ENCODE measurements at regions not wholly inside any gene's neighbourhood (a gene's known extent, or its start where the extent isn't known, plus 50 kb on each side); places are given as distances from the start of the nearest gene placed in this dataset.

- Histone ChIP-seq H2AFZ (ENCODE audit: low read length) (no peak overlapping the region), H3K4me1 (ENCODE audit: insufficient read depth, low read length) (no peaks in the 10 kb centered on the region), H3K27ac (ENCODE audit: extremely low read length, insufficient read depth, low read length) (no peak overlapping the region), H3K9me3 (ENCODE audit: low read length) (no peaks in the 10 kb centered on the region), H4K20me1 (ENCODE audit: insufficient read depth, low read length) (no peaks in the 10 kb centered on the region), H3K27me3 (ENCODE audit: control insufficient read depth in 1 of 2, insufficient read depth in 2 of 2, low read length in 2 of 2) (no peaks in the 10 kb centered on the region), H3K79me2 (ENCODE audit: insufficient read depth, low read length) (no peaks in the 10 kb centered on the region), H3K9ac (ENCODE audit: insufficient read depth, low read depth, low read length) (no peak overlapping the region), H3K4me3 (replicated peaks in 1 of 3; ENCODE audit: insufficient read depth in 1 of 3, low read depth in 2 of 3, low read length in 3 of 3) (no peak overlapping the region), H3K36me3 (replicated peaks in 1 of 2; ENCODE audit: control insufficient read depth in 1 of 2, insufficient read depth in 2 of 2, low read length in 2 of 2) (no peaks in the 10 kb centered on the region), H3K4me2 (ENCODE audit: low read depth, low read length) (no peak overlapping the region)
- no TSS peak for BruUV-seq (replicated peaks)
- TF ChIP-seq TBL1XR1 (IDR thresholded peaks at IDR 0.05; ENCODE audit: borderline replicate concordance, low read length, partially characterized antibody) (no peak), ZFP90 (CRISPR knock-in tag; IDR thresholded peaks at IDR 0.05; ENCODE audit: borderline replicate concordance) (no peak), GMEB1 (CRISPR knock-in tag; IDR thresholded peaks at IDR 0.05; ENCODE audit: borderline replicate concordance) (no peak), GATAD2A (CRISPR knock-in tag; IDR thresholded peaks at IDR 0.05) (no peak), ZNF615 (CRISPR knock-in tag; IDR thresholded peaks at IDR 0.05; ENCODE audit: borderline replicate concordance) (no peak), KDM5A (IDR thresholded peaks at IDR 0.05; ENCODE audit: borderline replicate concordance, low read length) (no peak), NCOA2 (CRISPR knock-in tag; IDR thresholded peaks at IDR 0.05) (no peak), KIAA2018 (CRISPR knock-in tag; IDR thresholded peaks at IDR 0.05; ENCODE audit: borderline replicate concordance) (no peak), ATF3 (CRISPR knock-in tag; IDR thresholded peaks at IDR 0.05) (no peak), ZNF563 (CRISPR knock-in tag; IDR thresholded peaks at IDR 0.05) (no peak), AKAP8 (CRISPR knock-in tag; IDR thresholded peaks at IDR 0.05) (no peak), ZNF749 (CRISPR knock-in tag; IDR thresholded peaks at IDR 0.05; ENCODE audit: borderline replicate concordance) (no peak), ZNF276 (CRISPR knock-in tag; IDR thresholded peaks at IDR 0.05; ENCODE audit: low read depth) (no peak), IRF2 (CRISPR knock-in tag; IDR thresholded peaks at IDR 0.05) (no peak)
- ChIA-PET CTCF (ENCODE audit: low intra/inter-chr PET ratio, low total read pairs) (no interaction called here), POLR2A (no interaction called here)
- in situ Hi-C loops (cut with HindIII; ENCODE audit: extremely low pct_ligation_motif_present, low pct_unique_long_range_greater_than_20kb) (no loop called here), intact Hi-C loops (cut with micrococcal nuclease; ENCODE audit: unreplicated experiment) (no loop called here)
- 0% methylated on average over 1 of the region's 1 CpG for WGBS (ENCODE audit: low lambda C conversion rate)
- FAIRE-seq (no peak), ATAC-seq (no peak), DNase-seq (ENCODE audit: low spot score) (no peak)
These were observed 885.0 kb upstream of the LRRN3 start for GRCh38 chr7:110205899-110206298.
